ENCODE measurements at regions not wholly inside any gene's neighbourhood (a gene's known extent, or its start where the extent isn't known, plus 50 kb on each side); places are given as distances from the start of the nearest gene placed in this dataset.

GRCh38 chr3:194738254-194739093 is 52.8 kb downstream of the FAM43A start:
- no peak overlapping the region for H3K4me3 ChIP-seq (ENCODE audit: low read depth, low read length)
- TF ChIP-seq, protein P1, sequence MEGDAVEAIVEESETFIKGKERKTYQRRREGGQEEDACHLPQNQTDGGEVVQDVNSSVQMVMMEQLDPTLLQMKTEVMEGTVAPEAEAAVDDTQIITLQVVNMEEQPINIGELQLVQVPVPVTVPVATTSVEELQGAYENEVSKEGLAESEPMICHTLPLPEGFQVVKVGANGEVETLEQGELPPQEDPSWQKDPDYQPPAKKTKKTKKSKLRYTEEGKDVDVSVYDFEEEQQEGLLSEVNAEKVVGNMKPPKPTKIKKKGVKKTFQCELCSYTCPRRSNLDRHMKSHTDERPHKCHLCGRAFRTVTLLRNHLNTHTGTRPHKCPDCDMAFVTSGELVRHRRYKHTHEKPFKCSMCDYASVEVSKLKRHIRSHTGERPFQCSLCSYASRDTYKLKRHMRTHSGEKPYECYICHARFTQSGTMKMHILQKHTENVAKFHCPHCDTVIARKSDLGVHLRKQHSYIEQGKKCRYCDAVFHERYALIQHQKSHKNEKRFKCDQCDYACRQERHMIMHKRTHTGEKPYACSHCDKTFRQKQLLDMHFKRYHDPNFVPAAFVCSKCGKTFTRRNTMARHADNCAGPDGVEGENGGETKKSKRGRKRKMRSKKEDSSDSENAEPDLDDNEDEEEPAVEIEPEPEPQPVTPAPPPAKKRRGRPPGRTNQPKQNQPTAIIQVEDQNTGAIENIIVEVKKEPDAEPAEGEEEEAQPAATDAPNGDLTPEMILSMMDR (IDR thresholded peaks at IDR 0.05; ENCODE audit: low read depth, low read length, missing control alignments), result no peak
- no peak for DNase-seq (ENCODE audit: low read depth)

DNA sequence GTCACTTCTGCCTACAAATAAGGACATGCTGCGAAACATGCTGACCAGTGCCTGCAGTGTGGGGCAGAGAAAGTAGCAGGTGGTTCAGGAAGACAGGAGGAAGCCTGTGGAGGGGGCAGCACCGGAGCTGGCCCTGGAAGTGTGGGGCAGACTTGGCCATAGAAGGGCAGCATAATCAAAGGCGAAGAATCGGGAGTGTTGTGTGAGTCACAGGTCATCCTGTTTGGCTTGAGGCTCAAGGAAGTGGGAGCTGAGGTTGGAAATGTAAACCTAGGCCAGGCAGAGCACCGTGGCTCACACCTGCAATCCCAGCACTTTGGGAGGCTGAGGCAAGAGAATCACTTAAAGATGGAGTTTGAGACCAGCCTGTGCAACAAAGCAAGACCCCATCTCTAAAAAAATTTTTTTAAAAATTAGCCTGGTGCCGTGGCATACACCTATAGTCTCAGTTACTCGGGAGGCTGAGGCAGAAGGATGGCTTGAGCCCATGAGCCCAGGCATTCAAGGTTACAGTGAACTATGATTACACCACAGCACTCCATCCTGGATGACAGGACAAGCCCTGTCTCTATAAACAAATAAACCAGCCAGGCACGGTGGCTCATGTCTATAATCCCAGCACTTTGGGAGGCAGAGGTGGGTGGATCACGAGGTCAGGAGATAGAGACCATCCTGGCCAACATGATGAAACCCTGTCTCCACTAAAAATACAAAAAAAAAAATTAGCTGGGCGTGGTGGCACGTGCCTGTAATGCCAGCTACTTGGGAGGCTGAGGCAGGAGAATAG is 54.0 kb downstream of the FAM43A start:
- DNase-seq (ENCODE audit: low read depth), result no peak
- no peak overlapping the region for H3K4me3 ChIP-seq (ENCODE audit: low read depth, low read length)
- TF ChIP-seq, protein P1 (IDR thresholded peaks at IDR 0.05; ENCODE audit: low read depth, low read length, missing control alignments), result no peak

DNA sequence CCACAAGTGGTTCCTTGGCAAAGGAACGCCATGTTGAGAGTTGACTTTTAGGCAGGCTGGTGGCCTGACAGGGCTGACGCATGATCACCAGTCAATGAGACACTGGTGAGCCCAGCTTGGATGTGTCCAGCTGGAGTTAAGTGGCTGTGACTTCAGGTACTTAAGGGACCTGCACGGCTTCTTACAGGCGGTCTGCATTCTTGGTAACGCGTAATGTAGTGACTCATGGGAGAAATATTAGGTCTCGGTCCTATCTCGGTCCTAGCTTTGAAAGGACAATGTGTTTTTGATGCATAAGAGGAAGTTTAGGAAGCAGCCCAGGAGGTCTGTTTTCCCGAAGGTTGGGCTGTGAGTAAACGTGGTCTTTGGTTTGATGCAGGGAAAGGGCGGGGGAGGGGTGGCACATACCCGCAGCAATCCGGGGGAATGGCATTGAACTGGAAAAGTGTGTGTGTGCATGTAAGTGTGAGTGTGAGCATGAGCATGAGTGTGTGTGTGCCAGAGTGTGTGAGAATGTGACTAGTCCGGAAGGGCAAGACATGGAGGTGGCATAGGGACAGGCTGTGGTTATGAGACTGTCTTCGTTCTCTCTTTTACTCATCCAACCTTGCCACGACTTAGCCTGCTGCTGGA is 55.3 kb downstream of the FAM43A start:
- H3K4me3 ChIP-seq (ENCODE audit: low read depth, low read length), result no peak overlapping the region
- TF ChIP-seq, protein P1 (IDR thresholded peaks at IDR 0.05; ENCODE audit: low read depth, low read length, missing control alignments), result no peak
- no peak for DNase-seq (ENCODE audit: low read depth)

- TF ChIP-seq, protein P1 (IDR thresholded peaks at IDR 0.05; ENCODE audit: low read depth, low read length, missing control alignments), result no peak
- no peak overlapping the region for H3K4me3 ChIP-seq (ENCODE audit: low read depth, low read length)
- no peak for DNase-seq (ENCODE audit: low read depth)
These were observed 56.2 kb downstream of the FAM43A start for GRCh38 chr3:194741916-194742315.

- no peak overlapping the region for H3K4me3 ChIP-seq (ENCODE audit: low read depth, low read length)
- DNase-seq (ENCODE audit: low read depth), result no peak
- TF ChIP-seq, protein P1 (IDR thresholded peaks at IDR 0.05; ENCODE audit: low read depth, low read length, missing control alignments), result no peak
These were observed 59.1 kb downstream of the FAM43A start for GRCh38 chr3:194744826-194745225.

DNA sequence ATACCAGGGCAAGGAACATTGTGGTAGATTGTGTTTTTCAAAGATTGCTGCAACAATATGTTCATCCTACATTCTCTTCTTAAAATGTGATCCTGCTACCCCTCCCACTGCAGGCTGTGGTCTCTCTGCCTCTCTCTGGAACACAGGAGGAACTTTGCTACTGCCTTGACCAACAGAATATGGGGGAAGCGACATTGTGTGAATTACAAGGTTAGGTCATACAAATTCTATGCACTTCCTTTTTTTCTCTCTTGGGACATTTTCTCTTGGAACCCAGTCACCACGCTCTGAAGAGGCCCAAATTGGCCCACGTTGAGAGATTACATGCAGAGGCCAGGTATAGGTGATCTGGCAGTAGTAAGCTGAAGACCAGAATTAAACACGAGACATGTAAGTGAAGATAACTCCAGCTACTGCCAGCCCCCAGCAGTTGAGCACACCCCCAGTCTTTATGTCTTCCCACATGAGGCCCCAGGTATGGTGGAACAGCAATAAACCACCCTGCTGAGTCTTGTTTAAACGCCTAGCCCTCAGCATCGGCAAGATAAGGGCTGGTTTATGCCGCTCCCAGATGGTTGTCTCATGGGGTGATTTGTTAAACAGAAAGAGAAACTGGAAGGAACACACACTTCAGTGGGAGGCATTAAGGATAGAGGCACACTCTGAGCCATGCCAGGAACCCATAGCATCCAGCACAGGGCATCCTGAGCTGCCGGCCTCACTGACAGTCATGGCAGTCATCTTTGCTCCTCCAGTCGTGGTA is 59.9 kb downstream of the FAM43A start:
- no peak overlapping the region for H3K4me3 ChIP-seq (ENCODE audit: low read depth, low read length)
- no peak for DNase-seq (ENCODE audit: low read depth)
- TF ChIP-seq, protein P1 (IDR thresholded peaks at IDR 0.05; ENCODE audit: low read depth, low read length, missing control alignments), result no peak

Data from GM12864 (cell line).